SK-N-MC (cell line): ENCODE measurements at regions not wholly inside any gene's neighbourhood (a gene's known extent, or its start where the extent isn't known, plus 50 kb on each side); places are given as distances from the start of the nearest gene placed in this dataset.
"Not testable (repeated sequence)": the region's sequence is repeated elsewhere in the genome, so short reads cannot be mapped to it uniquely, and the experiment has no call there.

Source experiments
- EZH2 ChIP-seq: fragments of 200-600 bp; sonication (generic); IDR thresholded peaks from one replicate; pipeline ENCODE4 v1.6.1; 2017; ENCODE audit warnings: antibody characterized with exemption
- FOXP2 ChIP-seq: optimal IDR thresholded peaks from 2 replicates; pipeline ENCODE3; 2011; ENCODE audit warnings: mild to moderate bottlenecking, moderate library complexity; ENCODE audit not compliant: insufficient read depth; ENCODE audit errors: extremely low read length, control extremely low read depth
- POLR2AphosphoS5 ChIP-seq: IDR thresholded peaks from 2 replicates; pipeline ENCODE4 v1.6.1; 2012; ENCODE audit warnings: mild to moderate bottlenecking, low read depth, low read length, borderline replicate concordance

- TF ChIP-seq FOXP2, POLR2AphosphoS5, EZH2: not testable (repeated sequence)
These were observed 229.4 kb upstream of the VKORC1L1 start for GRCh38 chr7:65643498-65643897.
